Left lung (tissue), 4 donors: ENCODE measurements at regions not wholly inside any gene's neighbourhood (a gene's known extent, or its start where the extent isn't known, plus 50 kb on each side); places are given as distances from the start of the nearest gene placed in this dataset.

Source experiments
- ATAC-seq: fragments of 200-7000 bp; cut with Tn5 transposase; one replicate; pipeline ENCODE4 v1.9.1; 2020; ENCODE audit warnings: moderate library complexity
- DNase-seq, 4 donors: peaks; one replicate each; pipeline ENCODE4 v3.0.0-alpha.2; 2013 to 2020
- H3K27ac ChIP-seq, 2 donors: fragments of 200-600 bp; sonication (generic) in 1 of 2; one replicate each; pipeline versions ENCODE4 v1.5.0 to v1.8.0; 2020 to 2021
- H3K27me3 ChIP-seq, 2 donors: fragments of 200-600 bp; sonication (generic) in 1 of 2; one replicate each; pipeline versions ENCODE4 v1.5.0 to v1.8.0; 2020 to 2021
- H3K36me3 ChIP-seq, 2 donors: fragments of 200-600 bp; sonication (generic) in 1 of 2; one replicate each; pipeline versions ENCODE4 v1.5.0 to v1.8.0; 2020 to 2021
- H3K4me1 ChIP-seq, 2 donors: fragments of 200-600 bp; one replicate each; pipeline ENCODE4 v1.8.0; 2021
- H3K4me3 ChIP-seq, 2 donors: fragments of 200-600 bp; sonication (generic) in 1 of 2; one replicate each; pipeline versions ENCODE4 v1.5.0 to v1.8.0; 2020 to 2021; ENCODE audit warnings: mild to moderate bottlenecking in 1 of 2
- H3K9me3 ChIP-seq, 2 donors: fragments of 200-600 bp; sonication (generic) in 1 of 2; one replicate each; pipeline versions ENCODE4 v1.5.0 to v1.8.0; 2020 to 2021
- CTCF ChIP-seq, 2 donors: fragments of 200-600 bp; sonication (generic) in 1 of 2; IDR thresholded peaks; one replicate each; pipeline versions ENCODE4 v1.5.0 to v1.8.0; 2021; ENCODE audit warnings: antibody characterized with exemption in 2 of 2
- intact Hi-C, 2 donors: fragments of 100-400 bp; cut with DNase I; formaldehyde crosslinking; loops; one replicate each; pipeline versions ENCODE4 v1.11.2 to v1.14.2; 2022
- donor health status: DM: no; HTN: yes; CAD: no.
- donor health status: DM: no; HTN: no; CAD: no.

- intact Hi-C loops: no loop called here
- DNase-seq (no peak), ATAC-seq (no peak)
Observed at GRCh38 chr21:35791541-35792325, 268.6 kb downstream of the SETD4 start.

GRCh38 chr21:35783721-35784120 is 276.6 kb downstream of the SETD4 start:
- Histone ChIP-seq H3K27me3 (no peaks in the 10 kb centered on the region), H3K36me3 (no peaks in the 10 kb centered on the region), H3K9me3 (peaks cover 0 to 3% of the 10 kb centered on the region in 2 donors), H3K27ac (no peak overlapping the region), H3K4me1 (no peaks in the 10 kb centered on the region), H3K4me3 (no peak overlapping the region)
- no peak for TF ChIP-seq CTCF (IDR thresholded peaks at IDR 0.05)
- no peak for DNase-seq
- ATAC-seq: no peak
- intact Hi-C loops: no loop called here

More at GRCh38 chr21:35791541-35792325, 268.6 kb downstream of the SETD4 start:
- Histone ChIP-seq H3K36me3 (no peaks in the 10 kb centered on the region), H3K4me3 (no peak overlapping the region), H3K27ac (no peak overlapping the region), H3K4me1 (no peaks in the 10 kb centered on the region), H3K27me3 (no peaks in the 10 kb centered on the region), H3K9me3 (no peaks in the 10 kb centered on the region)
- no peak for TF ChIP-seq CTCF (IDR thresholded peaks at IDR 0.05)

- Histone ChIP-seq H3K27me3 (no peaks in the 10 kb centered on the region), H3K4me3 (no peak overlapping the region), H3K4me1 (no peaks in the 10 kb centered on the region), H3K27ac (no peak overlapping the region), H3K9me3 (peaks cover 0 to 3% of the 10 kb centered on the region in 2 donors), H3K36me3 (no peaks in the 10 kb centered on the region)
- DNase-seq: no peak
- ATAC-seq: no peak
- TF ChIP-seq CTCF (IDR thresholded peaks at IDR 0.05): no peak
- intact Hi-C loops: no loop called here
Observed at GRCh38 chr21:35782667-35783066, 277.7 kb downstream of the SETD4 start.

GRCh38 chr21:35780983-35781382 is 279.3 kb downstream of the SETD4 start:
- Histone ChIP-seq H3K27ac (no peak overlapping the region), H3K4me1 (no peaks in the 10 kb centered on the region), H3K27me3 (no peaks in the 10 kb centered on the region), H3K9me3 (peaks cover 0 to 3% of the 10 kb centered on the region in 2 donors), H3K4me3 (no peak overlapping the region), H3K36me3 (no peaks in the 10 kb centered on the region)
- no peak for TF ChIP-seq CTCF (IDR thresholded peaks at IDR 0.05)
- DNase-seq: no peak
- ATAC-seq: no peak
- intact Hi-C loops: no loop called here

- intact Hi-C loops: no loop called here
- peaks cover 0 to 3% of the 10 kb centered on the region in 2 donors for H3K9me3 ChIP-seq
- no peak for TF ChIP-seq CTCF (IDR thresholded peaks at IDR 0.05)
- no peak overlapping the region for H3K27ac ChIP-seq
- no peak overlapping the region for H3K4me3 ChIP-seq
- no peaks in the 10 kb centered on the region for H3K27me3 ChIP-seq
- ATAC-seq (no peak), DNase-seq (no peak)
- no peaks in the 10 kb centered on the region for H3K4me1 ChIP-seq
- H3K36me3 ChIP-seq: no peaks in the 10 kb centered on the region
Observed at GRCh38 chr21:35779690-35780570, 280.4 kb downstream of the SETD4 start.
